HG03565 (cell line): ENCODE measurements at regions not wholly inside any gene's neighbourhood (a gene's known extent, or its start where the extent isn't known, plus 50 kb on each side); places are given as distances from the start of the nearest gene placed in this dataset.

ENCODE experiments used
- ATAC-seq: cut with Tn5 transposase; IDR thresholded peaks from one replicate; pipeline ENCODE4 v1.9.1; 2021; ENCODE audit warnings: mild to moderate bottlenecking, moderate library complexity; ENCODE audit not compliant: unreplicated experiment

DNA sequence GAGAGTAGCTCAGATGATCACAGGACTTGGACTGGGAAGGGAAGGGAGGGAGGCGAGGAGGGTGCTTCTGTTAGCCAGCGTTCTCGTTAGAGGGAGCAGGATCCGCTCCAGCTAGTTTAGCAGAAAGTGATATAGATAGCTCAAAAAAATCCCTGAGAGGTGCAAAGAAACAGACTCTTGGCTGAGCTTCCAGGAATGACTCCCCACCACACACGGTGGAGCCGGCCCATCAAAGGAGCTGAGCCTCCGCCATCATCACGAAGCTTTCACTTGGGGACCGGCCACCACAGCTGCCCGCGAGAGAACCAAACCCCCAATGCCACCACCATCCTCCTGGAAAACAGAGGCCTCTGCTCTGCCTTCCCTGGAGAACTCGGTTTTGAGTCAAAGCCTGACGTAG lies 124.6 kb upstream of the BCL2L14 start:
- no peak for ATAC-seq

DNA sequence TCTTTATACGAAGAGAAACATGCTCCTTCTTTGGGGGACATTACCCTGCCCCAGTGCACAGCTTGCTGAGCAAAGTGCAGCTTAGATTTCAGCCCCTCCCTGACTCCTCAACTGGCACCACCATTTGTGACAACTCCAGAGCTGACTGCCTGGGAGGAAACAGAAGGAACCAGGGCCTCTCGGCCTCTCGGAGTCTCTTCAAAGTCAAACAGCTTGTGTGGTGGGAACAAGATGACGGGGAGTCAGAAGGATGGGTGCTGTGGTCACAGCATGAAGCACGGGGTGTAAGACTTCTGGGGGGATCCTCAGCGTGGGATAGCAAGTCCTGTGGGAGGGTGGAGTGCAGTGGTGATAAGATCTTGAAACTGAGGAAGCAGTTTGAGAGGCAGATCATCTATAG lies 123.5 kb upstream of the BCL2L14 start:
- ATAC-seq: no peak

DNA sequence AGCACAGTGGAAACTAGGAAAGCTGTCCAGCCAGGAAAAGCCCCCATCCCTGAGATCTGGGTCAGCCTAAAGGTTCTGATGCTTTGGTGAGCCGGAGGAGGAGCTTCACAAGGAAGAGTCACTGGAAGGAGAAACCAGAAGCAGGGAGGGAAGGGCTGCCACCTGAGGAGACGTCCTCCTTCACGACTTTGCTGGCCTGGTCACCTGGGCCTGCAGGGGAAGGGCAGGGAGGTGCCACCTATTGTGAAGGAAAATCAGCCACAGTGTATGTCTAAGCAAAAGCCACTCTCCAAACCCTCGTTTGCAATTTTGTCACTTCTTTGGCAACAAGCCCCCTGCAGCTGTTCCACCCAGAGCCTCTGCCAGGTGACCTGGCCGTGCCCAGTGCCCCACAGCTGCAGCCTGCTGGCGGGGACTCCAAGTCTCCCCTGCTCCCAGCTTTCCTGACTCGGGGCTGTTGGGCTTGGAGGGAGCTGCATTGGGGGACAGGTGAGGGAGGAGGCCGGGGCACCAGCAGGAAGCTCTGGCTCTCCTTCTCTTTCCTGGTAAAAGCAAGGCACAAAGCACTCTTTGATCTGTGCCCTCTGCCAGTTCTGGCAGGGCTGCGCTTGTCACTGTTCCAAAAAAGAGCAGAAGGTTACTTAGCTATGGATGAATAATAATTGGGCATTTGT lies 120.9 kb upstream of the BCL2L14 start:
- no peak for ATAC-seq

DNA sequence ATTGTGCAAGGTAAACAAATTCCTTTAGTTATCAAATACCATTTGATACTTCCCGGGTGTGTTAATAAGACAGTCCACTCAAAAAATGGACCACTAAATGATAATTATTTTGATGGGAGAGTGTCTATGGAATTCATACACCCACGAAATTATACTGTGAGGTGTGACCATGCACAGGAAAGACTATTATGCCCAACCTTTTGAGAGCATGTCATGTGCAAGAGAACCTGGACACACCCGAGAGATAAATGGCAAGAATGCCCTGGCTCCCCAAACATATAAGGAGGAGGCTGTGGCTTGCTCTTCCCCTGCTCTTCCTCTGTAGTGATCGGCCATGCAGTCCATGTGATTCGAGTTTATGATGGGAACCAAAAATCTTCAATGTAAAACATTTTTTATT lies 119.5 kb upstream of the BCL2L14 start:
- ATAC-seq: no peak

DNA sequence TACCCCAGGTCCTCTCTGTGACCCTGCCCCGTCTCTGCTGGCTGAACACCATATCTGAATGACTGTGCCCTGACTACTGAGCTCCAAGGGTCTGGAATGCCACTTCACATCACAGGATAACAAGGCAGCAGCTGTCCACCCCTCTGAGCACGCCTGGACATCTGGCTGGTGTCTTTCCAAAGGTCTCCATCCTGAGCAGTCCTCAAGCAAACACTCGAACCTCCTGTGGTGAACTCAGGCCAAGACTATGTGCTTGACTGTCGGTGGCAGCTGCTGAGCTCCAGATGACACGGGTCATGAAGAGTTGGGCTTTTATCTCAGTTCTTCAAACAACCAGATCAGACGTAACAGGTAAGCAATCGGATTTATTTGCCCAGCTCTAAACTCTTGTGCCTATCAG lies 117.2 kb upstream of the BCL2L14 start:
- no peak for ATAC-seq

DNA sequence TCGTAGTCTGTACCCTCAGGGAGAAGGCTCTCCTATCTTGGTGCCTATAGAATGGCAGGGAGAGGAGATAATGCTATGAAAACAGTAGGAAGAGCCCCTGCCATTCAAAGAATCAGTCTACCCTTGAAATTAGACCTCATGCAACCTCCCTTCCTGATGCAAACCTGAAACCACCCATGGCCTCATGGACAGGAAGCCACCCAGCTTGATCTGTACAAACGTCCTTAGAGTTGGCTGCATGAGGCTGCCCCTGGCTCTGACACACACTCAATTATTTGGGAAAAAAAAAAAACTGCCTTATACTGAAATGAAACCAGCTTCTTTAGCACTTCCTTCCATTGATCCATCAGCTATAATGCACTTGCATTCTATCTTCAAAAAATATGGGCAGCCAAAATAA lies 116.6 kb upstream of the BCL2L14 start:
- no peak for ATAC-seq

DNA sequence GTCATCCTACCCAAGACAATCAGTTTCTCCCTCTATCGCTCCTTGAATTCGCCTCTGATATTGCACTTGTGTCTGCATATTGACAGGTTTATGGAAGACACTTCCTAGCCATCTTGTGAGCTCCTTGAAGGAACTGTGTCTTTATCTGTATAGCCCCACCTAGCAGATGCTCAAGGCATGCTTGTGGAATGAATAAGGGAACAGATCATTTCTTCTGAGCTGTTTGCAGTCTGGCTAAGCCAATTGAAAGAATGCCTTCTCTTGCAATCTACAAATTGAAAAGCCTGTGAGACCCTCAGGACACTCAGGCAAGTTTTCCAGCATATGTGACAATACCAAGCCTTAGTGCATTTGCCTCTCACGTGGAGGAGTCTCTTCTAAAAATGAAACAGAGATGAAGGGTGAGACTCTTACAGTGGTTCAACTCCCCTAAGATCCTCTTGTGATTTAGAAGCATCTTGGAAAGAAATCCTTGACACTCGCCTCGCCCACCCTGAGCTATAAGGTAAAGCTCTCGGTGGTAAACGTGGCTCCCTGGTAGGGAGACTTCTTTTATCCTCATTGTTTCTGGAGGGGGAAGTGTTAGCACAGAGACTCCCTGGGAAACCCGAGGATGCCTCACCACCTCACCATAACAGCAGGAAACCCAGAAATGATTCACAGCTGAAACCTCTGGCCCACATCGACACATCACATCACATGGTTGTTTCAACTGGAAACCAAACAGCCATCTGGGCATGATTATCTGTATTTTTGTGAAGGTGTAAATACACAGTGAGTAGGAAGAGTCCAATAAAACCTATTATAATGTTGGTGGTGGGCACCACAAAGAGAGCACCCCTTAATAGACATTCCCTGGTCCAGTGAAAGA lies 112.3 kb upstream of the BCL2L14 start:
- no peak for ATAC-seq

DNA sequence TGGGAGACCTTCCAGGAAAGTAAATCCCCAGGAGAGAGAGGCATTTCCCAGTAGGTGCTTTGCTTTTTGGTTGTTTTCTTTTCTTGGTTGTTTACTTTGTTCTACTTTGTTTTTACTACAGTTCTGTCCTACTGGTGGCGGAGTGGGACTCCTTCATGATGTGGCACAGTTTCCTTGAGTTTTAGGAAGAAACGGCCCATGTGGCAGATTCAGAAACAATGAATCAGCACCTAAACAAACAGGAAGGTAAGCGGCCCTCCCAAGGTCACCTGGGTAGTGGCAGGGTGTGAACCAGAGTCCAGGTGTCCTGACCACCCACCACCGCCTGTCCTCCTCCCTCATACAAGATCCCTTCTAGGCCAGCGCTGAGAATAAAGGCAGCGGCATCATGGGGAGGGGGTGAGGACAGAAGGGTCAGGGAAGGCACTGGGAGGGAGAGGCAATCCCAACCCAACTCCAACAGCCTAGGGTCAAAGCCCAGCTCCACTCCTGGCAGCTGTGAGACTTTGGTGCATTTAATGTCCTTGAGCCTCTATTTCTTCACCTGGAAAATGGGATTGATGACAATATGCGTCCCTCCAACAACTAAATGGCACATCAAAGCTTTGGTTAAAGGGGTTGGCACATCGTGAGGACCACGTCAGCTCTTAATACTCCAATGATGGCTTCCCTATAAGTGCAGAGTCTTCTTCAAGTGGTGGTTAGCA lies 111.5 kb upstream of the BCL2L14 start:
- ATAC-seq: no peak

DNA sequence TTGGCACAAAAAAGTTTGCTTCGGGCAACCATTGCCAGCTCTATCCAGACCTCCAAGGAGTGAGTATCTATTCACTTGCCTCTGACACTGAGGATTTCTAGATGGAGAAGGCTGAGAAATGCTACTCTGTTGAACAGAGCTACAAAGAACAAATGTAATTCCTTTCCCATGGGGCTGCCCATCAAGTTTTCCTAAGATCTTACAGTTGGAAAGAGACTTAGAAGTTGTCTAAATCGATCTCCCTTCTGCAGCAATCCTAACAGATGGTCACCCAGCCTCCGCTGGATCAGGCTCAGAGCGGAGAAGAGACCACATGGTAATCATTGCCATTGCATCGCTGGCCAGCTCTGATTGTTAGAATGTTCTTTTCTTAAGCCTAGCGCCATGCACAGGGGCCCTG lies 110.1 kb upstream of the BCL2L14 start:
- no peak for ATAC-seq

DNA sequence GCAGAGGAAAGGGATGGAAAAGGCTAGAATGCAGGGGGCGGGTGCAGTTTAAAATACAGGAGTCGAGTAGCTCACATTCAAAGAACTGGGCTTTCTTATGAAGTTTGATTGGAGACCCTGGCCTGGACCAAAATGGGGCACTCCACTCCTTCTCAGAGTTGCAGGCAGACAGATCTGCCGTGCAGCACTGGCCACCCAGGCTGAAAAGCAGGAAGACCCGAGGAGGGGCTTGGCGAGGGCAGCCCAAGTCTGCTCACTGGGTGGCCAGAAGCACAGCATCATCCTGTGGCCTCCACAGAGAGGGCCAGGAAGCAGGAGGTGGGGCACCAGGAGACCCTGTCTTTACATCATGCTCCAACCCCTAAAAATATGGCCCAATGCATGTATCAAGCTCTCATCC lies 109.1 kb upstream of the BCL2L14 start:
- no peak for ATAC-seq

DNA sequence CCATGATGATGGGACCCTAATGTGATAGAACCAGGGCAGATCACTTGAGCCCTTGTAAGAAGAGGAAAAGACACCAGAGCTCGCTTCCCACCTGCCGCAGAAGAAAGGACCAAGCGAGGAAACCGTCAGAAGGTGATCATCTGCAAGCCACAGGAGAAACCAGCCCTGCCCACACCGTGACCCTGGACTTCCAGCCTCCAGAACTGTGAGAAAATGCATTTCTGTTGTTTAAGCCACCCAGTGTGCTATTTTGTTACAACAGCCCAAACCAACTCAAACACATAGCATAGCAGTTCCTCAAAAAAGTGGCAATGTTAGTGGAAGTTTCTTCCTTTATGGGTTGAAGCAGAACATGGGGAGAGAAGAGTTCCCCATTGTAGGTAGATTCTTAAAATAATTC lies 107.9 kb upstream of the BCL2L14 start:
- no peak for ATAC-seq

DNA sequence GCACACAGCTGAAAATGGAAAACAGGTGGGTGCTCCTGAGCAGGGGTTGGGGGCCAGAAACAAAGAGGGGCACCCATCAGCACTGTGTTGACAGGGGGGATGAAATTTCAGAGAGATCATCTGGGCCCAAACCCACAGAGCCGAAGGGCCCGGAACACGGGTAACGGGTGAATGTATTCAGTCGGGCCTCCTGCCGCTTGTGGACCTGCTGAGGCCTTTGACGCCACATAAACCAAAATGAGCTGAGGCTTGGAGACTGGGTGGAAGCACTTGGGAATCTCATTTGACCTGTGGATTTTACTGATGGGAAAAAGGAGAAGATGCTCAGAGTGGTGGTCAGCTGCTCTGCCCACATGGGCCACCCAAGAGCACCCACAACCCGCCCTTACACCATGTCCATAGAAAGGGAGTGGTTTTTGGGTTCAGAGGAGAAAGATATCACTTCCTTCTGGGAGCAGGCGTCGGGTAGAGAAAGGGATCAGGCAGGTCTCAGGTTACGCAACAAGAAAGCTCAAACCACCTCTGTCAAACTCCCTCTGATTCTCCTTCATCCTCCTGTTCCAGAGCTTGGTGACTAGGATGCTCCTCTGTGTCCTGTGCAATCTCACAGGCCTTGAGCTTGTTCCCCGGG lies 106.8 kb upstream of the BCL2L14 start:
- no peak for ATAC-seq

DNA sequence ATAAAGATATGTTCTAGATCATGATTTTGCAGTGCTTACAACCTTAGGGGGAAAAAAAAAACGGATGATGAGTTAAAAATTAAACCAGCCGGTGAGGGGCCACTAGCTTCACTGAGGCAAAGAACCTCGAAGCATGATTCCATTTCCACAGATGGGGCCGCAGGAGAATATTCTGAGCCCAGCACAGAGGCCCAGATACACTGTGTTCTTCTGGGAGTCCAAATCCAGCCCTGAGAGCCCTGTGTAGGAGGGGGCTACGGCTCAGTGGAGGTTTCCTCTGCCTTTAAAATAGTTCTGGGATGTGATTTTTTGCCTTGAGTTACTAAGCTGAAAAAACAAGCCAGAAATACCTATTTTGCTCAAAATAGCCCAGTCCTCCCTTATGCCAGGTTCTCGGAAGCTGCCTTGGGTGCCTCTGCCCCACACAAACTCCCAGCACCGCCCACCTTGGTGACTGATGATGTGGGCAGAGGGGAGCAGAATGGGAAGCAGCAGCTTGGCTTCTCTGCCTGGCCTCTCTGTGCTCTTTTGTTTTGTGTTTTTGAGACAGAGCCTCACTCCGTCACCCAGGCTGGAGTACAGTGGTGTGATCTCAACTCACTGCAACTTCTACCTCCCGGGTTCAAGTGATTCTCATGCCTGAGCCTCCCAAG lies 105.4 kb upstream of the BCL2L14 start:
- ATAC-seq: no peak

DNA sequence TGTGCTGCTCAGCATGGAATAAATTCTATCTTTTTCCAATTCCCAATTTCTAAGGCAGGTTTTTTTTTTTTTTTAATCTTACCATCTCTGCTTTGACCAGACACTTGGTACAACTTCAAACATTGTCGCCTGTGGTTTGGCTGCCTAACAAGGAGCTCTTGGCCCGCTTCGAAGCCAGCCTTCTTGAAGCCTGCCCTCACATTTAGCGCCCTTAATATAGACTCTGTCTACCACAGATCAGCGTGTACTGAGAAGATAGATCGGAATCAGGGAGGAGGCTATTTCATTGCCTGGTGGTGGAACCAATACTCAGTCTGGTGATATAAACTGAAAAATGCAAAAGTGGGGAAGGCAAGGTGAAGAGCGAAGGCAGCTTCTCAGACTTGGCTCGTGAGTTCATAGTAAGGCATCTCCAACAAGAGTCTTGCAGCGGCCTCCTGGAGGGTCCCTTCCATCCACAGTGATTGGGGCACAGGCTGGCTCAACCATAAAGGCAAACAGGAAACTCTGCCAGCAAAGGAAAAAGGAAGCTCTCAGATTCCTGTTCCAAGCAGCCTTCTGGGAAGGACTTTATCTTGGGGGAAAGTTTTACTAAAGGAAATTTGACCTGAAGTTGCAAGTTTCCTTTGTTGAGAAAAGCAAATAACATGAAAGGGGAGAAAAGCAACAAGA lies 103.2 kb upstream of the BCL2L14 start:
- no peak for ATAC-seq

DNA sequence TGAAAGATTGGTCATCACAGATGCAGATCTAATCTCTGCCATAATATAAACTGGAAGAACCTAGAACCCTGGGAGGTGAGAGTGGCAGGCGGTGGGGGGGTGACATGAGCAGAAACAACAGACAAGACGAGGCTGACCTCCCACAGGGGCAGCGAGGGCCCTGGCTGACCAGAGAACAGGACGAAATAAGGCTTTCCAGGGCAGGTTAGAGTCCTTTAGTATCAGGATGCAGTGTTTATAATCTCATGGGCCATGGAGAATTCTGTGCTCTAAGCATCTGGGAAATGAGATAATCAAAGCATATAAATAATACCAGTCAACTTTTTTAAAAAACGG lies 102.7 kb upstream of the BCL2L14 start:
- no peak for ATAC-seq

DNA sequence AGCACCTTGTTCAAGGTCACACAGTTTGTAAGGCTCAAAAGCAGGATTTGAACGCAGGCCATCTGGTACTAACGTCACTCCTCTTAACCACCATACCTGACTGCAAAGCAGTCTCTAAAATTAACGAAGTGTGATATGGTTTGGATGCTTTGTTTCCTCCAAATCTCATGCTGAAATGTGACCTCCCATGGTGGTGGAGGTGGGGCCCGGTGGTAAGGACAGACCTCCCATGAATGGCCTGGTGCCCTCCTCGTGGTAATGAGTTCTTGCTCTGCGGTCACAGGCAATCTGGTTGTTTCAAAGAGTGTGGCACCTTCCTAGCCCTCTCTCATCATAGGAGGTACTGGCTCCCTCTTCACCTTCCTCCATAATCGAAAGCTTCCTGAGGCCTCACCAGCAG lies 102.2 kb upstream of the BCL2L14 start:
- no peak for ATAC-seq

DNA sequence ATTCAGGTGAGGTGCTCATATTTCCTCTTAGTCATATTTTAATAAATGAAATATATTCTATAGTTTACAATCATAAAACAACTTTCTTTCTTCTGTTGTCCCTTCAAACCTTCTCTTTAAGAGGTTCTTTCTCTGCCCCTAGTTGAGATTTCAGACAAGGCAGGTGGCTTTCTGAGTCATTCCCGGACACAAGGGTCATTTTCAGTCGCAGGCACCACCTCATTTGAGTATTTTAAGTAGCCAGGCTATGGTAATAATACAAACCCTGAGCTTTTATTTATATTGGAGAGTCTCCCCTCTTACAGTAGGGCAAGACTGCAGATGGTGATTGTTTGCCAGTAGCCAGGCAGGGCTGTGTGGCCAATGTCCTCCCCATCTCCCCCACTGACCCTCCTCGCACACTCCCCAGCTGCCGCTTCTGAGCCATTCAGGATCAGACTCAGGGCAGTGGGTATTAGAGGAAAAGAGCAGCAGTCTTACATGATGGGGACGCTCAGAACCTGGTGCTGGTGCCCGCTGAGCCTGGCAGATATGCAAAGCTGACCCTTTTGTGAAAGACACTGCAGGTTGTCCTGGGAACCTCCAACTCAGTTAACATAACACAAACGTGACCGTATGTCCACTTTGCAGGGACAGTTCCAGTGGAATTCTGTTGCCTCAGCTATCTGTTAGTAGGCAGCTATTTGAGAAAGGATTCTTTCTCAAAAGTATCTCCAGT lies 101.1 kb upstream of the BCL2L14 start:
- ATAC-seq: no peak

DNA sequence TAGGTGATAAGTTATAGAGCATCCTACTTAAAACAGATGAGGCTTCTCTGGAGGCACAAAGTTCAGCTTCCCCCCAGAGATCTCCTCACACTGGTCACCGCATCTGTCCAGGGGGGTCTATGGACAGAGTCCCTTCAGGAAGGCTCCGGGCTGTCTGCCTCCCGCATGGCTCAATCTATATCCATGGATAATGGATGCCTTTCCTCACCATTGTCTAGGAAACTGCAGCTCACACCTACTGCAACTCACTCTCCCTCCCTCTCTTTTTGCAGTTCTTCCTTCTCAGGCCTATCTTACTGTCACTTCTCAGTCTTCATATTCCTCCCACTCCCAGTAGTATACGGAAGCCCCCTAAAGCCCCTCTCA lies 100.6 kb upstream of the BCL2L14 start:
- ATAC-seq: no peak

DNA sequence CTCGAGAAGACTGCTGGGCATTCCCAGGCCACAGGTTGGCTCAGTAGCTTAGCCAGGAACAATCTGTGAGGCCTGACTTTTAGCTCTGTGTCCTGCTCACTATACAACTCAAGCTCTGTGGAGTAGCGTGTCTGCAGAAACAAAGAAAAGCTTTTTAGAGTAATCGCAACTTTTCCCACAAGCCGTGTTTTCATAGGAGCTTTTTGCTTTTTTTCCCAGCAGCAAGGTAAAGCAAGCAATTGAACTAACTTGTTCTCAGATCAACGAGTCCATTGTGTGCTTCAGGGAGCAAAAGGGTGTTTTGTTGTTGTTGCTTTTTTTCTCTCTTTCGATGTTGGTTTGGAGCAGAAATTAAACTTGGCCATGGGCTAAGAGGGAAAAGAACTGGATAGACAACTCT lies 97.3 kb upstream of the BCL2L14 start:
- ATAC-seq: no peak

DNA sequence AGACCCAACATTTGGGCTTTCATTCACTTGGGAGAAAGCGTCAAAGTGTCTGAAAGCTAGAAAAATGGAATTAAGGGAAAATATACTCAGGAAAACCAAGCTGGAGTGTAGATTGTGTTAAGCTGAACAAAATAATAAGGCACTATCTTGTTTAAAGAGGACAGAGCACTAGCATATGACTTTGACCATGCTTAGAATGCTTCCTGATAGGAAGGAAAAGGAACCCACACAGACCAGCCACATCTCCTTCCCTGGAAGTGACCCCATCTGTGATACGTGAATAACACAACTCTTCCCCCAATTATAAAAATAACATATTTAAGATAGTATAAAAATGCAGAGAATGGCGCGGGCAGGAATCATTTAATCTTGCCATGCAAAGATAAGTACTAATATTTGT lies 94.7 kb upstream of the BCL2L14 start:
- ATAC-seq: no peak
